Stomach (tissue), 8 donors: ENCODE measurements at regions not wholly inside any gene's neighbourhood (a gene's known extent, or its start where the extent isn't known, plus 50 kb on each side); places are given as distances from the start of the nearest gene placed in this dataset.

ENCODE experiments used
- DNase-seq, 2 donors: peaks; one replicate each; pipeline versions ENCODE4 v3.0.0 to v3.0.0-alpha.2; 2013 to 2019
- H3K27ac ChIP-seq, 5 donors: fragments of 200-600 bp in 4 of 5; sonication (generic) in 4 of 5; one replicate each; pipeline ENCODE4 v1.5.1; 2013 to 2019; ENCODE audit warnings: mild to moderate bottlenecking in 1 of 5, moderate library complexity in 1 of 5
- H3K27me3 ChIP-seq, 3 donors: fragments of 200-600 bp; sonication (generic); one replicate each; pipeline ENCODE4 v1.5.1; 2017 to 2019; ENCODE audit warnings: mixed run types in 1 of 3
- H3K36me3 ChIP-seq, 4 donors: fragments of 200-600 bp; sonication (generic); 1 replicate in 3 of 4; 2 replicates in 1 of 4; pipeline ENCODE4 v1.5.1; 2016 to 2019
- H3K4me1 ChIP-seq, 4 donors: fragments of 200-600 bp; sonication (generic); one replicate each; pipeline ENCODE4 v1.5.1; 2016 to 2019
- H3K4me3 ChIP-seq, 4 donors: fragments of 200-600 bp; sonication (generic) in 3 of 4; one replicate each; pipeline ENCODE4 v1.5.1; 2016 to 2019; ENCODE audit warnings: mild to moderate bottlenecking in 1 of 4
- H3K9me3 ChIP-seq, 4 donors: fragments of 200-600 bp; sonication (generic); one replicate each; pipeline ENCODE4 v1.5.1; 2016 to 2019
- CTCF ChIP-seq, 7 experiments: fragments of 450-650 bp in 4 of 7; fragments of 200-600 bp in 3 of 7; sonication (generic) in 3 of 7; IDR thresholded peaks; one replicate each; pipeline ENCODE4 v1.5.1; 2016 to 2019; ENCODE audit warnings: antibody characterized with exemption in 7 of 7, control low read depth in 2 of 7, mild to moderate bottlenecking in 1 of 7
- EP300 ChIP-seq: sonication (generic); formaldehyde crosslinking; IDR thresholded peaks from one replicate; pipeline ENCODE4 v1.6.1; 2017; ENCODE audit warnings: antibody characterized with exemption
- POLR2A ChIP-seq, 4 donors: fragments of 450-650 bp; IDR thresholded peaks; one replicate each; pipeline ENCODE4 v1.6.1; 2016; ENCODE audit warnings: antibody characterized with exemption in 4 of 4, control low read depth in 2 of 4, mild to moderate bottlenecking in 1 of 4, moderate library complexity in 1 of 4
- POLR2AphosphoS5 ChIP-seq, 3 donors: sonication (generic); formaldehyde crosslinking; IDR thresholded peaks; one replicate each; pipeline ENCODE4 v1.6.1; 2016; ENCODE audit warnings: antibody characterized with exemption in 3 of 3
- WGBS, 5 donors: extraction: QIAGEN DNeasy Blood & Tissue Kit in 3 of 5; methylation state at CpG; one replicate each; pipeline versions ENCODE4 v1.1.5 to v1.1.7; 2013 to 2018; 5-methylcytosine and 5-hydroxymethylcytosine counted together
- intact Hi-C: fragments of 100-400 bp; cut with DNase I; formaldehyde crosslinking; loops from one replicate; pipeline ENCODE4 v1.15.1; 2023; ENCODE audit warnings: low total_unique reads
- donor health status: healthy with polysubstance abuse.
- donor health status: Bipolar disorder and iron deficiency.
- donor health status: healthy.

- no peak overlapping the region for H3K4me3 ChIP-seq
- no peaks in the 10 kb centered on the region for H3K27me3 ChIP-seq
- no peaks in the 10 kb centered on the region for H3K36me3 ChIP-seq
- DNase-seq: peak in 1 of 2 donors; percentile 10
- no peaks in the 10 kb centered on the region for H3K4me1 ChIP-seq
- H3K27ac ChIP-seq: no peak overlapping the region
- WGBS, 5 donors: 34 to 58% (median 52%) methylated on average over 4 of the region's 4 CpGs
- H3K9me3 ChIP-seq: no peaks in the 10 kb centered on the region
- intact Hi-C loops: no loop called here
- TF ChIP-seq POLR2AphosphoS5 (IDR thresholded peaks at IDR 0.05): no peak
- no peak for TF ChIP-seq EP300
- TF ChIP-seq CTCF (IDR thresholded peaks at IDR 0.05): no peak
- no peak for TF ChIP-seq POLR2A (IDR thresholded peaks at IDR 0.05)
These were observed 524.0 kb upstream of the KIRREL3 start for GRCh38 chr11:127524618-127525017.

- TF ChIP-seq POLR2AphosphoS5 (IDR thresholded peaks at IDR 0.05) (no peak), CTCF (IDR thresholded peaks at IDR 0.05) (no peak), POLR2A (IDR thresholded peaks at IDR 0.05) (no peak), EP300 (no peak)
- intact Hi-C loops: no loop called here
- Histone ChIP-seq H3K9me3 (peaks cover 0 to 6% (median 0%) of the 10 kb centered on the region in 4 donors), H3K36me3 (no peaks in the 10 kb centered on the region), H3K27ac (no peak overlapping the region), H3K27me3 (no peaks in the 10 kb centered on the region), H3K4me3 (no peak overlapping the region), H3K4me1 (no peaks in the 10 kb centered on the region)
- no peak for DNase-seq
- 43 to 62% (median 59%) methylated on average over 2 of the region's 2 CpGs for WGBS, 5 donors
These were observed 520.8 kb upstream of the KIRREL3 start for GRCh38 chr11:127521413-127521812.

GRCh38 chr11:127507851-127508250 lies 507.3 kb upstream of the KIRREL3 start:
- WGBS, 5 donors: 79 to 87% (median 84%) methylated on average over 1 of the region's 1 CpG
- Histone ChIP-seq H3K4me3 (no peak overlapping the region), H3K9me3 (no peaks in the 10 kb centered on the region), H3K27me3 (no peaks in the 10 kb centered on the region), H3K27ac (no peak overlapping the region), H3K4me1 (peaks cover 0 to 4% (median 0%) of the 10 kb centered on the region in 4 donors), H3K36me3 (no peaks in the 10 kb centered on the region)
- no peak for DNase-seq
- intact Hi-C loops: no loop called here
- no peak for TF ChIP-seq POLR2A (IDR thresholded peaks at IDR 0.05)
- no peak for TF ChIP-seq EP300

- H3K9me3 ChIP-seq: no peaks in the 10 kb centered on the region
These were observed 506.1 kb upstream of the KIRREL3 start for GRCh38 chr11:127506647-127507046.

GRCh38 chr11:127506126-127506525 lies 505.6 kb upstream of the KIRREL3 start:
- Histone ChIP-seq H3K36me3 (no peaks in the 10 kb centered on the region), H3K4me1 (peaks cover 0 to 4% (median 0%) of the 10 kb centered on the region in 4 donors), H3K9me3 (no peaks in the 10 kb centered on the region), H3K27me3 (no peaks in the 10 kb centered on the region), H3K4me3 (no peak overlapping the region), H3K27ac (no peak overlapping the region)
- WGBS, 5 donors: 33 to 60% (median 42%) methylated on average over 2 of the region's 2 CpGs
- intact Hi-C loops: no loop called here
- TF ChIP-seq POLR2AphosphoS5 (IDR thresholded peaks at IDR 0.05) (no peak), EP300 (no peak), POLR2A (IDR thresholded peaks at IDR 0.05) (no peak), CTCF (IDR thresholded peaks at IDR 0.05) (no peak)
- DNase-seq: no peak

More at GRCh38 chr11:127506647-127507046, 506.1 kb upstream of the KIRREL3 start:
- Histone ChIP-seq H3K36me3 (no peaks in the 10 kb centered on the region), H3K4me1 (peaks cover 0 to 4% (median 0%) of the 10 kb centered on the region in 4 donors), H3K4me3 (no peak overlapping the region), H3K27ac (no peak overlapping the region), H3K27me3 (no peaks in the 10 kb centered on the region)
- no peak for DNase-seq
- no peak for TF ChIP-seq POLR2A (IDR thresholded peaks at IDR 0.05)
- intact Hi-C loops: no loop called here
